ENCODE measurements at regions not wholly inside any gene's neighbourhood (a gene's known extent, or its start where the extent isn't known, plus 50 kb on each side); places are given as distances from the start of the nearest gene placed in this dataset.
A peak's percentile ranks its signal among the peaks of the same experiment; 100 is the strongest.
"Not testable (repeated sequence)": the region's sequence is repeated elsewhere in the genome, so short reads cannot be mapped to it uniquely, and the experiment has no call there.

- WGBS, 2 donors: 63 to 82% methylated on average over 3 of the region's 3 CpGs
- no peak for DNase-seq
- TF ChIP-seq POLR2A (IDR thresholded peaks at IDR 0.05) (no peak), CTCF (IDR thresholded peaks at IDR 0.05) (no peak)
- Histone ChIP-seq H3K36me3 (ENCODE audit: low read depth, missing control alignments) (no peaks in the 10 kb centered on the region), H3K4me3 (no peak overlapping the region), H3K9me3 (no peaks in the 10 kb centered on the region), H3K27ac (no peak overlapping the region), H3K4me1 (no peaks in the 10 kb centered on the region), H3K27me3 (no peaks in the 10 kb centered on the region)
- intact Hi-C loops (cut with DNase I; ENCODE audit: low total_unique reads): no loop called here
Observed at GRCh38 chr13:76292031-76292430, 594.2 kb downstream of the KCTD12 start.

- intact Hi-C loops (cut with DNase I; ENCODE audit: low total_unique reads): no loop called here
- no peak overlapping the region for H3K27ac ChIP-seq
- no peaks in the 10 kb centered on the region for H3K9me3 ChIP-seq
- no peaks in the 10 kb centered on the region for H3K36me3 ChIP-seq (ENCODE audit: low read depth, missing control alignments)
- DNase-seq: no peak
- no peak overlapping the region for H3K4me3 ChIP-seq
- TF ChIP-seq CTCF (IDR thresholded peaks at IDR 0.05): no peak
- no peak for TF ChIP-seq POLR2A (IDR thresholded peaks at IDR 0.05)
- H3K4me1 ChIP-seq: no peaks in the 10 kb centered on the region
- H3K27me3 ChIP-seq: no peaks in the 10 kb centered on the region
Observed at GRCh38 chr13:76289558-76289957, 596.6 kb downstream of the KCTD12 start.

- H3K36me3 ChIP-seq (ENCODE audit: low read depth, missing control alignments): no peaks in the 10 kb centered on the region
- TF ChIP-seq POLR2A (IDR thresholded peaks at IDR 0.05) (no peak), CTCF (IDR thresholded peaks at IDR 0.05) (no peak)
- DNase-seq: peak; percentile 18
- WGBS, 2 donors: 45 to 56% methylated on average over 4 of the region's 4 CpGs
- no peak overlapping the region for H3K4me3 ChIP-seq
- H3K9me3 ChIP-seq: no peaks in the 10 kb centered on the region
- no peaks in the 10 kb centered on the region for H3K4me1 ChIP-seq
- H3K27ac ChIP-seq: peak overlapping the region in 1 of 2 donors; percentile 54
- intact Hi-C loops (cut with DNase I; ENCODE audit: low total_unique reads): no loop called here
- no peaks in the 10 kb centered on the region for H3K27me3 ChIP-seq
Observed at GRCh38 chr13:76286178-76286577, 600.0 kb downstream of the KCTD12 start.

- Histone ChIP-seq H3K36me3 (ENCODE audit: low read depth, missing control alignments) (no peaks in the 10 kb centered on the region), H3K27ac (peak overlapping the region in 1 of 2 donors; percentile 54), H3K4me3 (no peak overlapping the region), H3K27me3 (no peaks in the 10 kb centered on the region), H3K9me3 (no peaks in the 10 kb centered on the region), H3K4me1 (no peaks in the 10 kb centered on the region)
- DNase-seq: no peak
- no peak for TF ChIP-seq POLR2A (IDR thresholded peaks at IDR 0.05)
- no peak for TF ChIP-seq CTCF (IDR thresholded peaks at IDR 0.05)
- intact Hi-C loops (cut with DNase I; ENCODE audit: low total_unique reads): no loop called here
- 79 to 91% methylated on average over 6 of the region's 6 CpGs for WGBS, 2 donors
Observed at GRCh38 chr13:76285463-76285862, 600.7 kb downstream of the KCTD12 start.

- DNase-seq; H3K27me3 ChIP-seq; H3K9me3 ChIP-seq; H3K36me3 ChIP-seq (ENCODE audit: low read depth, missing control alignments); H3K27ac ChIP-seq; H3K4me3 ChIP-seq; intact Hi-C loops (cut with DNase I; ENCODE audit: low total_unique reads); H3K4me1 ChIP-seq: not testable (repeated sequence)
- WGBS, 2 donors: 66 to 78% methylated on average over 1 of the region's 1 CpG
Observed at GRCh38 chr13:76279766-76280165, 606.4 kb downstream of the KCTD12 start.

Measured in testis (tissue), 2 donors.